CD4-positive, alpha-beta T cell treated with Interleukin-21 for 1 hour (primary cell): ENCODE measurements at regions not wholly inside any gene's neighbourhood (a gene's known extent, or its start where the extent isn't known, plus 50 kb on each side); places are given as distances from the start of the nearest gene placed in this dataset.

ENCODE experiments used
- DNase-seq: peaks from one replicate; pipeline ENCODE4 v3.0.0-alpha.2; 2020

GRCh38 chr1:212528501-212528900 is 80.1 kb upstream of the ATF3 start:
- DNase-seq, result no peak

- DNase-seq, result no peak
Measured at GRCh38 chr1:212529211-212529741, 79.3 kb upstream of the ATF3 start.

- no peak for DNase-seq
Measured at GRCh38 chr1:212531267-212531666, 77.3 kb upstream of the ATF3 start.

GRCh38 chr1:212531796-212532195 is 76.8 kb upstream of the ATF3 start:
- DNase-seq, result no peak

GRCh38 chr1:212532469-212533147 is 76.0 kb upstream of the ATF3 start:
- DNase-seq, result no peak

- DNase-seq, result no peak
Measured at GRCh38 chr1:212533148-212533517, 75.4 kb upstream of the ATF3 start.

GRCh38 chr1:212536586-212536985 is 72.0 kb upstream of the ATF3 start:
- no peak for DNase-seq

GRCh38 chr1:212537610-212538009 is 71.0 kb upstream of the ATF3 start:
- no peak for DNase-seq

GRCh38 chr1:212539737-212540430 is 68.7 kb upstream of the ATF3 start:
- DNase-seq, result no peak

- peak; percentile 13 for DNase-seq
Measured at GRCh38 chr1:212542761-212543187, 65.8 kb upstream of the ATF3 start.

- DNase-seq, result no peak
Measured at GRCh38 chr1:212544110-212544509, 64.5 kb upstream of the ATF3 start.

GRCh38 chr1:212545941-212546635 is 62.5 kb upstream of the ATF3 start:
- no peak for DNase-seq

- no peak for DNase-seq
Measured at GRCh38 chr1:212549503-212550017, 59.0 kb upstream of the ATF3 start.

- no peak for DNase-seq
Measured at GRCh38 chr1:212551929-212552328, 56.6 kb upstream of the ATF3 start.

GRCh38 chr1:212553676-212554075 is 54.9 kb upstream of the ATF3 start:
- DNase-seq, result no peak

- no peak for DNase-seq
Measured at GRCh38 chr1:212554401-212554800, 54.2 kb upstream of the ATF3 start.

GRCh38 chr1:212555426-212555825 is 53.1 kb upstream of the ATF3 start:
- DNase-seq, result no peak

- DNase-seq, result no peak
Measured at GRCh38 chr1:212556822-212557549, 51.6 kb upstream of the ATF3 start.

GRCh38 chr1:212557739-212558692 is 50.5 kb upstream of the ATF3 start:
- DNase-seq, result no peak

GRCh38 chr1:212558693-212559480 is 49.7 kb upstream of the ATF3 start:
- peak; percentile 96 for DNase-seq
